Large intestine (tissue), 3 donors: ENCODE measurements at regions not wholly inside any gene's neighbourhood (a gene's known extent, or its start where the extent isn't known, plus 50 kb on each side); places are given as distances from the start of the nearest gene placed in this dataset.
A peak's percentile ranks its signal among the peaks of the same experiment; 100 is the strongest.
"Not testable (repeated sequence)": the region's sequence is repeated elsewhere in the genome, so short reads cannot be mapped to it uniquely, and the experiment has no call there.

ENCODE experiments used
- DNase-seq, 2 donors: peaks; one replicate each; pipeline versions ENCODE4 v3.0.0 to v3.0.0-alpha.2; 2013
- H3K27ac ChIP-seq: one replicate; pipeline ENCODE4 v1.5.1; 2013; ENCODE audit warnings: low read length
- H3K27me3 ChIP-seq: 2 replicates; pipeline ENCODE4 v1.6.1; 2013; ENCODE audit warnings: low read length; ENCODE audit not compliant: control insufficient read depth, insufficient read depth
- H3K36me3 ChIP-seq: 2 replicates; pipeline ENCODE4 v1.6.1; 2013; ENCODE audit warnings: low read length; ENCODE audit not compliant: control insufficient read depth, insufficient read depth
- H3K4me1 ChIP-seq: one replicate; pipeline ENCODE4 v1.6.1; 2013; ENCODE audit warnings: low read length; ENCODE audit not compliant: control insufficient read depth, insufficient read depth
- H3K4me3 ChIP-seq: one replicate; pipeline ENCODE4 v1.5.1; 2013; ENCODE audit warnings: low read length
- H3K9me3 ChIP-seq: one replicate; pipeline ENCODE4 v1.6.1; 2013; ENCODE audit warnings: mild to moderate bottlenecking, low read depth, low read length, moderate library complexity; ENCODE audit not compliant: control insufficient read depth
- WGBS: methylation state at CpG from one replicate; pipeline ENCODE4 v1.1.5; 2013; ENCODE audit warnings: low lambda C conversion rate; ENCODE audit not compliant: insufficient coverage; 5-methylcytosine and 5-hydroxymethylcytosine counted together

- Histone ChIP-seq H3K27ac (no peak overlapping the region), H3K36me3 (no peaks in the 10 kb centered on the region), H3K27me3 (no peaks in the 10 kb centered on the region), H3K4me1 (no peaks in the 10 kb centered on the region), H3K4me3 (no peak overlapping the region), H3K9me3 (peaks cover 6% of the 10 kb centered on the region)
- no CpG with 5 or more reads among the region's 2 CpGs for WGBS
- no peak for DNase-seq
Observed at GRCh38 chr7:131773413-131773812, 217.0 kb upstream of the PODXL start.

GRCh38 chr7:131769241-131769640, 212.8 kb upstream of the PODXL start:
- no peaks in the 10 kb centered on the region for H3K27me3 ChIP-seq
- no peaks in the 10 kb centered on the region for H3K4me1 ChIP-seq
- WGBS, result 40% methylated on average over 1 of the region's 2 CpGs
- H3K9me3 ChIP-seq, result no peaks in the 10 kb centered on the region
- no peak overlapping the region for H3K4me3 ChIP-seq
- H3K27ac ChIP-seq, result no peak overlapping the region
- no peaks in the 10 kb centered on the region for H3K36me3 ChIP-seq
- DNase-seq, result no peak

GRCh38 chr7:131767591-131767990, 211.2 kb upstream of the PODXL start:
- no peaks in the 10 kb centered on the region for H3K9me3 ChIP-seq
- H3K36me3 ChIP-seq, result no peaks in the 10 kb centered on the region
- peaks cover 2% of the 10 kb centered on the region for H3K27me3 ChIP-seq
- DNase-seq, result no peak
- no peaks in the 10 kb centered on the region for H3K4me1 ChIP-seq
- no peak overlapping the region for H3K4me3 ChIP-seq
- H3K27ac ChIP-seq, result no peak overlapping the region
- no CpG with 5 or more reads among the region's 5 CpGs for WGBS

GRCh38 chr7:131765575-131765974, 209.1 kb upstream of the PODXL start:
- Histone ChIP-seq H3K9me3 (no peaks in the 10 kb centered on the region), H3K4me1 (no peaks in the 10 kb centered on the region), H3K27ac (no peak overlapping the region), H3K4me3 (no peak overlapping the region), H3K27me3 (peaks cover 6% of the 10 kb centered on the region), H3K36me3 (no peaks in the 10 kb centered on the region)
- WGBS, result 80% methylated on average over 1 of the region's 2 CpGs
- DNase-seq, result no peak

- no peak overlapping the region for H3K27ac ChIP-seq
- H3K27me3 ChIP-seq, result peaks cover 6% of the 10 kb centered on the region
- DNase-seq, result no peak
- H3K4me3 ChIP-seq, result no peak overlapping the region
- H3K4me1 ChIP-seq, result no peaks in the 10 kb centered on the region
- no peaks in the 10 kb centered on the region for H3K36me3 ChIP-seq
- no CpG with 5 or more reads among the region's 13 CpGs for WGBS
- H3K9me3 ChIP-seq, result no peaks in the 10 kb centered on the region
Observed at GRCh38 chr7:131764143-131764775, 207.8 kb upstream of the PODXL start.

GRCh38 chr7:131762753-131763152, 206.3 kb upstream of the PODXL start:
- Histone ChIP-seq H3K27me3 (peaks cover 6% of the 10 kb centered on the region), H3K36me3 (no peaks in the 10 kb centered on the region), H3K27ac (no peak overlapping the region), H3K9me3 (no peaks in the 10 kb centered on the region), H3K4me3 (no peak overlapping the region), H3K4me1 (no peaks in the 10 kb centered on the region)
- no CpG with 5 or more reads among the region's 2 CpGs for WGBS
- no peak for DNase-seq

- H3K4me1 ChIP-seq, H3K4me3 ChIP-seq, H3K27ac ChIP-seq, DNase-seq, H3K27me3 ChIP-seq, H3K36me3 ChIP-seq, H3K9me3 ChIP-seq: not testable (repeated sequence)
- no CpG with 5 or more reads among the region's 28 CpGs for WGBS
Observed at GRCh38 chr7:131755801-131756200, 199.4 kb upstream of the PODXL start.

- WGBS, result 22% methylated on average over 3 of the region's 11 CpGs
- H3K27me3 ChIP-seq, result no peaks in the 10 kb centered on the region
- no peaks in the 10 kb centered on the region for H3K36me3 ChIP-seq
- no peak overlapping the region for H3K4me3 ChIP-seq
- peaks cover 4% of the 10 kb centered on the region for H3K9me3 ChIP-seq
- no peaks in the 10 kb centered on the region for H3K4me1 ChIP-seq
- DNase-seq, result no peak
- H3K27ac ChIP-seq, result no peak overlapping the region
Observed at GRCh38 chr7:131753620-131754222, 197.3 kb upstream of the PODXL start.

GRCh38 chr7:131747658-131748232, 191.3 kb upstream of the PODXL start:
- Histone ChIP-seq H3K27me3 (no peaks in the 10 kb centered on the region), H3K27ac (no peak overlapping the region), H3K9me3 (no peaks in the 10 kb centered on the region), H3K36me3 (no peaks in the 10 kb centered on the region), H3K4me1 (no peaks in the 10 kb centered on the region), H3K4me3 (no peak overlapping the region)
- DNase-seq, result no peak
- no CpG with 5 or more reads among the region's 3 CpGs for WGBS

- 45% methylated on average over 2 of the region's 15 CpGs for WGBS
- no peaks in the 10 kb centered on the region for H3K9me3 ChIP-seq
- no peak overlapping the region for H3K4me3 ChIP-seq
- H3K27ac ChIP-seq, result no peak overlapping the region
- peak; percentile 4 to 24 for DNase-seq
- no peaks in the 10 kb centered on the region for H3K4me1 ChIP-seq
- no peaks in the 10 kb centered on the region for H3K27me3 ChIP-seq
- H3K36me3 ChIP-seq, result no peaks in the 10 kb centered on the region
Observed at GRCh38 chr7:131745390-131746248, 189.2 kb upstream of the PODXL start.
